ENCODE measurements at regions not wholly inside any gene's neighbourhood (a gene's known extent, or its start where the extent isn't known, plus 50 kb on each side); places are given as distances from the start of the nearest gene placed in this dataset.

GRCh38 chr2:137845422-137845821, 118.9 kb upstream of the HNMT start:
- TF ChIP-seq CTCF (IDR thresholded peaks at IDR 0.05) (no peak), POLR2A (IDR thresholded peaks at IDR 0.05) (no peak), EP300 (IDR thresholded peaks at IDR 0.05) (no peak)

Data from ovary (tissue), 3 donors.